ENCODE measurements at regions not wholly inside any gene's neighbourhood (a gene's known extent, or its start where the extent isn't known, plus 50 kb on each side); places are given as distances from the start of the nearest gene placed in this dataset.

- TF ChIP-seq CTCF (IDR thresholded peaks at IDR 0.05) (no peak), POLR2A (IDR thresholded peaks at IDR 0.05) (no peak)
Measured at GRCh38 chrX:75997692-75998091, 175.2 kb upstream of the PBDC1 start.

Measured in uterus (tissue), 2 donors.